Spleen (tissue), 11 donors: ENCODE measurements at regions not wholly inside any gene's neighbourhood (a gene's known extent, or its start where the extent isn't known, plus 50 kb on each side); places are given as distances from the start of the nearest gene placed in this dataset.

Source experiments
- DNase-seq: peaks from one replicate; pipeline ENCODE4 v3.0.0-alpha.2; 2020
- H3K27ac ChIP-seq, 8 donors: fragments of 200-600 bp; sonication (generic) in 7 of 8; 1 replicate in 4 of 8; 2 replicates in 4 of 8; pipeline versions ENCODE4 v1.5.0 to v1.8.0; 2016 to 2021; ENCODE audit warnings: inconsistent platforms in 4 of 8, mild to moderate bottlenecking in 4 of 8, moderate library complexity in 1 of 8
- H3K27me3 ChIP-seq, 7 donors: fragments of 200-600 bp; sonication (generic) in 6 of 7; replicated peaks in 1 of 7; 1 replicate in 4 of 7; 2 replicates in 3 of 7; pipeline versions ENCODE4 v1.5.0 to v1.8.0; 2016 to 2021; ENCODE audit warnings: inconsistent platforms in 3 of 7, mild to moderate bottlenecking in 1 of 7
- H3K36me3 ChIP-seq, 6 donors: fragments of 200-600 bp; sonication (generic) in 5 of 6; 1 replicate in 4 of 6; 2 replicates in 2 of 6; pipeline versions ENCODE4 v1.5.0 to v1.8.0; 2016 to 2021; ENCODE audit warnings: inconsistent platforms in 2 of 6
- H3K4me1 ChIP-seq, 6 donors: fragments of 200-600 bp; sonication (generic) in 5 of 6; 1 replicate in 3 of 6; 2 replicates in 3 of 6; pipeline versions ENCODE4 v1.5.0 to v1.8.0; 2016 to 2021; ENCODE audit warnings: inconsistent platforms in 3 of 6
- H3K4me3 ChIP-seq, 8 donors: fragments of 200-600 bp; sonication (generic) in 7 of 8; 1 replicate in 4 of 8; 2 replicates in 4 of 8; pipeline versions ENCODE4 v1.5.0 to v1.8.0; 2016 to 2021; ENCODE audit warnings: inconsistent platforms in 4 of 8, mild to moderate bottlenecking in 4 of 8, moderate library complexity in 2 of 8
- H3K9me3 ChIP-seq, 8 donors: fragments of 200-600 bp; sonication (generic) in 7 of 8; 1 replicate in 4 of 8; 2 replicates in 4 of 8; pipeline versions ENCODE4 v1.5.0 to v1.8.0; 2016 to 2021; ENCODE audit warnings: inconsistent platforms in 4 of 8
- CTCF ChIP-seq, 11 experiments: fragments of 200-600 bp in 7 of 11; fragments of 450-650 bp in 4 of 11; sonication (generic) in 4 of 11; IDR thresholded peaks in 8 of 11; conservative IDR thresholded peaks in 3 of 11; 1 replicate in 7 of 11; 2 replicates in 4 of 11; pipeline versions ENCODE4 v1.4.0 to v1.8.0; 2016 to 2021; ENCODE audit warnings: antibody characterized with exemption in 11 of 11, inconsistent platforms in 4 of 11, mild to moderate bottlenecking in 1 of 11
- POLR2A ChIP-seq, 3 donors: fragments of 450-650 bp; IDR thresholded peaks; one replicate each; pipeline ENCODE4 v1.5.1; 2017; ENCODE audit warnings: antibody characterized with exemption in 3 of 3, mild to moderate bottlenecking in 1 of 3
- POLR2AphosphoS5 ChIP-seq, 3 donors: sonication (generic); formaldehyde crosslinking; IDR thresholded peaks; one replicate each; pipeline ENCODE4 v1.5.1; 2017; ENCODE audit warnings: antibody characterized with exemption in 3 of 3
- WGBS, 5 donors: extraction: QIAGEN DNeasy Blood & Tissue Kit in 3 of 5; methylation state at CpG; one replicate each; pipeline versions ENCODE4 v1.1.5 to v1.1.7; 2013 to 2018; 5-methylcytosine and 5-hydroxymethylcytosine counted together
- intact Hi-C: fragments of 100-400 bp; cut with DNase I; formaldehyde crosslinking; loops from one replicate; pipeline ENCODE4 v1.15.0; 2023; ENCODE audit warnings: low total_unique reads
- donor health status: healthy with polysubstance abuse.
- donor health status: DM: no; HTN: no; CAD: no; lungs with moderate emphysema.
- donor health status: DM: no; HTN: no; CAD: no.
- donor health status: Bipolar disorder and iron deficiency.
- donor health status: healthy.
- donor health status: DM: no; HTN: no; CAD: no.
- donor health status: DM: yes; HTN: yes; CAD: no.

- Histone ChIP-seq H3K4me3 (no peak overlapping the region), H3K27me3 (peaks cover 0 to 11% (median 0%) of the 10 kb centered on the region in 7 donors), H3K4me1 (no peaks in the 10 kb centered on the region), H3K36me3 (no peaks in the 10 kb centered on the region), H3K9me3 (peaks cover 0 to 8% (median 0%) of the 10 kb centered on the region in 8 donors), H3K27ac (no peak overlapping the region)
- no peak for TF ChIP-seq POLR2AphosphoS5 (IDR thresholded peaks at IDR 0.05)
- no peak for TF ChIP-seq CTCF (IDR thresholded peaks at IDR 0.05 in 8 of 11, conservative IDR thresholded peaks at IDR 0.05 in 3 of 11)
- TF ChIP-seq POLR2A (IDR thresholded peaks at IDR 0.05): no peak
- no peak for DNase-seq
- 82 to 96% (median 87%) methylated on average over 2 of the region's 2 CpGs for WGBS, 5 donors
- intact Hi-C loops: no loop called here
These were observed 76.5 kb downstream of the C1D start for GRCh38 chr2:67986258-67986657.
